HepG2 (cell line): ENCODE measurements at regions not wholly inside any gene's neighbourhood (a gene's known extent, or its start where the extent isn't known, plus 50 kb on each side); places are given as distances from the start of the nearest gene placed in this dataset.

Experiments used
- ATAC-seq: fragments of 200-7000 bp; cut with Tn5 transposase; 3 replicates; pipeline ENCODE4 v1.9.1; 2020; ENCODE audit warnings: mild to moderate bottlenecking, moderate library complexity
- BruUV-seq: library from RNA; stranded (reverse); fragments of 400-500 nt; replicated peaks from 2 replicates; lab custom pipeline; 2021; lab: Mats Ljungman, UMichigan
- CTCF ChIA-PET: fragments of 300-600 bp; formaldehyde crosslinking; extraction: SDS; loops from one replicate; lab custom pipeline; 2021; ENCODE audit warnings: low total read pairs, inconsistent platforms, low intra/inter-chr PET ratio; lab: Yijun Ruan, JAX
- POLR2A ChIA-PET: fragments of 350-600 bp; sonication (Branson Sonifier 250); formaldehyde crosslinking; loops from one replicate; lab custom pipeline; 2020; ENCODE audit warnings: antibody characterized with exemption, inconsistent platforms; lab: Yijun Ruan, JAX
- DNase-seq: peaks from one replicate; pipeline ENCODE4 v3.0.0-alpha.2; 2015; ENCODE audit warnings: low spot score
- FAIRE-seq: peaks from 3 replicates; lab custom pipeline; 2011; peaks lifted over from hg19 to GRCh38; lab: Jason Lieb, UNC
- H2AFZ ChIP-seq: one replicate; pipeline ENCODE4 v1.6.1; 2011; ENCODE audit warnings: low read length, inconsistent platforms
- H3K27ac ChIP-seq: fragments of 300-600 bp; 3 replicates; pipeline ENCODE4 v1.8.0; 2011; ENCODE audit warnings: mixed run types, mild to moderate bottlenecking, mixed read lengths, low read length, inconsistent platforms; ENCODE audit not compliant: insufficient read depth; ENCODE audit errors: extremely low read length
- H3K27me3 ChIP-seq, 2 experiments: fragments of 200-600 bp in 1 of 2; 2 replicates in 1 of 2; 3 replicates in 1 of 2; pipeline versions ENCODE4 v1.6.0 to v1.8.0; 2011; ENCODE audit warnings: low read length in 2 of 2, mild to moderate bottlenecking in 2 of 2, moderate library complexity in 2 of 2, inconsistent platforms in 1 of 2; ENCODE audit not compliant: insufficient read depth in 2 of 2, control insufficient read depth in 1 of 2
- H3K36me3 ChIP-seq, 2 experiments: fragments of 200-600 bp in 1 of 2; replicated peaks in 1 of 2; 2 replicates in 1 of 2; 3 replicates in 1 of 2; pipeline versions ENCODE4 v1.5.1 to v1.8.0; 2011; ENCODE audit warnings: low read length in 2 of 2, inconsistent platforms in 1 of 2; ENCODE audit not compliant: insufficient read depth in 2 of 2, control insufficient read depth in 1 of 2
- H3K4me1 ChIP-seq: 2 replicates; pipeline ENCODE4 v1.5.1; 2012; ENCODE audit warnings: low read length, inconsistent platforms; ENCODE audit not compliant: insufficient read depth
- H3K4me2 ChIP-seq: 2 replicates; pipeline ENCODE4 v1.6.0; 2011; ENCODE audit warnings: low read depth, low read length, inconsistent platforms
- H3K4me3 ChIP-seq, 3 experiments: fragments of 200-600 bp in 1 of 3; sonication (generic), shearing (Covaris generic) in 1 of 3; replicated peaks in 1 of 3; 2 replicates each; pipeline ENCODE4 v1.5.1; 2011 to 2016; ENCODE audit warnings: low read length in 3 of 3, inconsistent platforms in 2 of 3, low read depth in 2 of 3, mild to moderate bottlenecking in 2 of 3, control low read depth in 1 of 3, mixed read lengths in 1 of 3; ENCODE audit not compliant: insufficient read depth in 1 of 3
- H3K79me2 ChIP-seq: one replicate; pipeline ENCODE4 v1.6.1; 2011; ENCODE audit warnings: low read length, inconsistent platforms; ENCODE audit not compliant: insufficient read depth
- H3K9ac ChIP-seq: 2 replicates; pipeline ENCODE4 v1.6.0; 2011; ENCODE audit warnings: mild to moderate bottlenecking, low read depth, low read length, inconsistent platforms; ENCODE audit not compliant: insufficient read depth
- H3K9me3 ChIP-seq: 2 replicates; pipeline ENCODE4 v1.5.1; 2012; ENCODE audit warnings: mild to moderate bottlenecking, low read length
- H4K20me1 ChIP-seq: 2 replicates; pipeline ENCODE4 v1.6.0; 2011; ENCODE audit warnings: inconsistent platforms, mild to moderate bottlenecking, low read length, moderate library complexity; ENCODE audit not compliant: insufficient read depth
- ARID5B ChIP-seq: IDR thresholded peaks from 2 replicates; pipeline ENCODE4 v1.4.0; 2020; ENCODE audit warnings: mild to moderate bottlenecking, missing genetic modification reagents
- MAFF ChIP-seq: IDR thresholded peaks from 2 replicates; pipeline ENCODE4 v1.6.1; 2011; ENCODE audit warnings: low read depth, low read length, improper control_type of control experiment
- MAFK ChIP-seq, 2 experiments: IDR thresholded peaks in 1 of 2; conservative IDR thresholded peaks in 1 of 2; 2 replicates each; pipeline ENCODE4 v1.6.1; 2011; ENCODE audit warnings: improper control_type of control experiment in 2 of 2, low read length in 2 of 2
- TRAFD1 ChIP-seq: sonication (generic); formaldehyde crosslinking; IDR thresholded peaks from 2 replicates; pipeline ENCODE4 v1.5.1; 2020; ENCODE audit warnings: missing genetic modification reagents, mild to moderate bottlenecking, borderline replicate concordance
- WGBS: methylation state at CpG from one replicate; pipeline ENCODE4 v1.1.6; 2017; ENCODE audit warnings: low lambda C conversion rate; 5-methylcytosine and 5-hydroxymethylcytosine counted together
- in situ Hi-C: cut with HindIII; loops from 2 replicates; pipeline ENCODE4 v1.10.0; 2017; ENCODE audit warnings: low pct_unique_long_range_greater_than_20kb; ENCODE audit not compliant: extremely low pct_ligation_motif_present
- intact Hi-C: fragments of 100-400 bp; cut with micrococcal nuclease; formaldehyde crosslinking; loops from one replicate; pipeline ENCODE4 v1.10.0; 2022; ENCODE audit not compliant: unreplicated experiment

GRCh38 chr4:111068883-111069282 lies 446.0 kb upstream of the PITX2 start (continued):
- TF ChIP-seq TRAFD1: no peak
- TF ChIP-seq, all 625 proteins: peak for 0

GRCh38 chr4:111070390-111070789 lies 447.5 kb upstream of the PITX2 start:
- no peaks in the 10 kb centered on the region for H3K27me3 ChIP-seq
- no peak overlapping the region for H3K27ac ChIP-seq
- BruUV-seq: no TSS peak
- no peak for ATAC-seq
- H3K79me2 ChIP-seq: no peaks in the 10 kb centered on the region
- H4K20me1 ChIP-seq: no peaks in the 10 kb centered on the region
- DNase-seq: no peak
- H3K4me2 ChIP-seq: no peak overlapping the region
- no peaks in the 10 kb centered on the region for H3K4me1 ChIP-seq
- H2AFZ ChIP-seq: no peak overlapping the region
- 5% methylated on average over 4 of the region's 4 CpGs for WGBS
- TF ChIP-seq ARID5B (CRISPR knock-in tag) (no peak), MAFF (peak; percentile 78), MAFK (conservative IDR thresholded peaks at IDR 0.05 in 1 of 2, IDR thresholded peaks at IDR 0.05 in 1 of 2; ENCODE audit: low read length in 2 of 2) (peak; percentile 66 to 81)
- TF ChIP-seq, all 625 proteins: peak for 2
- ChIA-PET CTCF (no interaction called here), POLR2A (no interaction called here)
- Histone ChIP-seq H3K9me3 (no peaks in the 10 kb centered on the region), H3K36me3 (no peaks in the 10 kb centered on the region), H3K9ac (no peak overlapping the region), H3K4me3 (no peak overlapping the region)
- no peak for FAIRE-seq
- in situ Hi-C loops: no loop called here
- intact Hi-C loops: no loop called here
